GDM1 (cell line): ENCODE measurements at regions not wholly inside any gene's neighbourhood (a gene's known extent, or its start where the extent isn't known, plus 50 kb on each side); places are given as distances from the start of the nearest gene placed in this dataset.
"Not testable (repeated sequence)": the region's sequence is repeated elsewhere in the genome, so short reads cannot be mapped to it uniquely, and the experiment has no call there.

Experiments used
- DNase-seq: peaks from one replicate; lab custom pipeline; 2025; lab: John Stamatoyannopoulos, UW

GRCh38 chr4:177242651-177243286 lies 66.9 kb upstream of the NEIL3 start:
- no peak for DNase-seq

- DNase-seq: no peak
These were observed 62.8 kb upstream of the NEIL3 start for GRCh38 chr4:177246641-177247584.

- no peak for DNase-seq
These were observed 59.5 kb upstream of the NEIL3 start for GRCh38 chr4:177250056-177250696.

GRCh38 chr4:177251237-177251636 lies 58.4 kb upstream of the NEIL3 start:
- no peak for DNase-seq

- DNase-seq: no peak
These were observed 54.3 kb upstream of the NEIL3 start for GRCh38 chr4:177255359-177255758.

- no peak for DNase-seq
These were observed 52.7 kb upstream of the NEIL3 start for GRCh38 chr4:177256950-177257349.

- DNase-seq: not testable (repeated sequence)
These were observed 50.2 kb upstream of the NEIL3 start for GRCh38 chr4:177259466-177259865.
